ENCODE measurements at regions not wholly inside any gene's neighbourhood (a gene's known extent, or its start where the extent isn't known, plus 50 kb on each side); places are given as distances from the start of the nearest gene placed in this dataset.

DNA sequence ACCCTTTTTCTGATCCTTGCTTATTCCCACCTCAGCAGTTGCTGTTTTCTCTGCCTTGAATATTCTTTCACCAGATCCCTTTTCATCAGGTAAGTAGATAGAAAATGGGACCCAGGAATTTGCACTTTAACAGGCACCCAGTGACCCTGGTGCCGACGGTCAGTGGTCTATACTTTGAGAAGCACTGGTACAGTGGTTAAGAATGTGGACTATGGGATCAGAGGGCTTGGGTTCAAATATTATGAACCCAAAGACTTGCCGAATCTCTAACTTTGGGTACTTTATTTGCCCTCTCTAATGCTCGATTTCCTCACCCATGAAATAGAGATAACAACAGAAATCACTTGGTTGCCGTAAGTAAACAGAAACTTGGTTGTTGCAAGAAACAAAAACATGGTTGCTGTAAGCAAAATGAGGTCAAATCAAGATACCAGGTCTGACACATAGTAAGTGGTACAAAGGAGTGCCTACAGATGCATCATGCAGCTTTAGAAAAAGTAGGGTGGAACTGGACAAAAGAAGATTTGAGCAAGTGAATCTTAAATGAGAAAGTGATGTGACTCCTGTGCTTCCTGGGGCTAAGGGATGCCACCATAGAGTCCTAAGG, 69.5 kb upstream of the GLS start:
- no peak for DNase-seq

DNA sequence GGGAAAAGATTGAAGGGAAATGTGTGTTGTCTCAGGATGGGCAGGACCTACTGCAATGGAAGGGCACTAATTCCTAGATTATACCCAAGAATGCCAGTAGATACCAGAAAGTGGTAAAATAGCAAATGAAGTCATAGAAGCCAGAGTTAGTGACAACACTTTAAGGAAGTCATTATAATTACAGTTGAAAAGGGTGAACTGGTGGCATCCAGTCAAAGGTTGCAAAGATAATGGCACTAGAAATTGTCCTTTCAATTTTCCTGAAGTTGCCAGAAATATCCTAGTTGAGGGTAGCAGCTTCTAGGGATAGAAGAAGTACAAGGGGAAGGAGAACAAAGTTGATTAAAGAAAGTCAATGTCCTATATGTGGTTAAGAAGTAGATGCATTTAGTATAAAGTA, 68.8 kb upstream of the GLS start:
- DNase-seq: no peak

DNA sequence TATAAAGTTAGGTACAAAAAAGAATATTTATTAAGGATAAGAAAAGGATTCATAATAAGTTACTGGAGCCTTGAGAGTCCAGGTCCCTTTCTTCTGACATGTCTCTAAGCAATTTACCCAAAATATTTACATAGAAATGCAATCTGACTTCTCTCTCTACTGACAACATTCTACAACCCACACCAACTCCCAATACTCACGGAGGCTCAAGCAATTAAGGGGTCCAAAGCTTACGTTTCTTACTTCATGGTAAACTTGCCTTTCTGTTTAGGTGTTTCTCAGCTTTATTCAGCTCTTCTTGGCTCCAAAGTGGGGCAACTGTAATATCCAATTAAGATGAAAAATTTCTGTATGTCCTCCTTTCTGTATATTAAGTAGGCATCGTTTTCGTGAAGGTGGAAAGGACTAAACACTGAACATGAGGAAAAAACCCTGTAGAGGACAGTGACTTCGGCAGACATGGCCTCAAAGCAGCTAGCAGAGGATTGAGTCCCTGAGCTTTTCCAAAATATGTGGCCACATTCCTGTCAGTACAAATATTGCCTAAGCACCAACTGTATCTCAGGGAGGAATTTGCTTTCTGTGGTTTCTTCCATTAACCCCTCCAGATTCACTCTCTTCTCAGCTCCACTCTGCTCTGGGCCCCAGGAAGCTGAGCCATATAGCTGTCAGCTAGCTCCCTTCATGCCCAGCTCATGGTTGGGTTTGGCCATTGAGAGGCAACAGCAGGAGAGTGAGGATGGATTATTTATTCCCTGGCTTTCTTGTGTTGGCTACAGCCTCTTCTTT, 67.9 kb upstream of the GLS start:
- no peak for DNase-seq

DNA sequence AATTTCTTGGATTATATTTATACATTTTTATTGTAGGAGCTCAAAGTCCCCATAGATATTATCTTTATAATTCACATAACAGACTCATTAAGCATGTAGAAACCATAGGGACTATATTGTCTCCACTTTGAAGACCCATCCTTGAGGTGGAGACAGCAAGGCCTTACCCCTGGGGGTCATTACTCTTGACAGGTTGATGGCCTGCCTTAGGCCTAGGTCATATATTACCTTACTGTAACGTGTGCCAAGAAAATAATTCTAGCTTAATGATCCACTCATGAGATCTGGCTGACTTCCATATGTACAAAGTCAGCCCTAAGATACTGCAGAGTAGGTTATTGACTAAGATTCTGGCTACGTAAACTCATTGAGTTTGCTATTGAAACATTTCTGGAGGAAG, 65.4 kb upstream of the GLS start:
- no peak for DNase-seq

DNA sequence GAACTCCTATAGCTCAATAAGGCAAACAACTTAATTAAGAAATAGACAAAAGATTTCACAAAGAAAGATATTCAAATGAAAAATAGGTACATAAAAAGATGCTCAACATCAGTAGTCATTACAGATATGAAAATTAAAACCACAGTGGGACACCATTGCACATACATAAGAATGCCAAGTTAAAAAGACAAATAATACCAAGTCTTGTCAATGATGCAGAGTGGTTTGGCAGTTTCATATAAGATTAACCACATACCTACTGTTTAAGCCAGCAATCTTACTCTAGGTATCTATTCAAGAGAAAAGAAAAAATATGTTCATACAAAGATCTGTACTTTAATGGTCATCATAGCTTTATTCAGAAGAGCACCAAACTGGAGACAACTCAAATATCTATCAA, 63.5 kb upstream of the GLS start:
- DNase-seq: no peak

DNA sequence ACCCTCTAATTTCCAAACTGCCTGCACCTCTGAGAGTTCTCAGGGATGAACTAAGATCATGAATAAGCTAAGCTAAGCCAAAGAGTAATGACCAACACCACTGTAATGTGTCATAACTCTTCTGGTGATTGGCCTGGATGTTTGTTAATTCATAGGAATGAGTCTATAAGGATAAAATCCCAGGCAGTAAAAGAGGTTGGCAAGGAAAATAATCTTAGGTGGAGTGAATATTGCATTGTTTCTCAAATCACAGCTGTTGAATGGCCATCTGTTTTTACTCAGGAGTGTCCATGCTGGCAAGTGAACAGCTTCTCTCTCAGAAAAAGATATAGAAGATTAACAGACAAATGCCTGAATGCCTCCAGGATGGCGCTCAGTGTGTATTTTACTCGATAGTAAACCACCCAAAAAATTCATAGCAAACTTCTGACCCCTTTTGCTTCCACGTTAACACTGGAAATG, 60.8 kb upstream of the GLS start:
- no peak for DNase-seq

DNA sequence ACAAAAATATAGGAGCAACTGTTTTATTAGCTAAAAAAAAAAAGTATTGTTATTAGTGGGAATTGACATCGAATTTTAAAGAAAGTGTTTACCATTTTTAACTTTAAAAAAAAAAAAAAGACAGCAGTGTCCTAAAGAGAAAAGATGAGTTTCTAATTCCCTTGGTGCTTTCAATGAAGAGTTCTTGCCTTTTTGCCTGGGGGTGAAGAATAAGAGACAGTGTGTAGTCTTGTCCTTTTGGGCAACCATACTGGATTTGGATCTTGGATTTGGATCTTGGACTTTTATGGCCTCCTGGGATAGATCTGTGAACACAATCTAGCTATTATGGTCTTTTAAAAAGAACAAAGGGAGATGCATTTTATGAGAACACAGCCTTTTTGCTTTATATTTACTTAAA, 60.2 kb upstream of the GLS start:
- no peak for DNase-seq

DNA sequence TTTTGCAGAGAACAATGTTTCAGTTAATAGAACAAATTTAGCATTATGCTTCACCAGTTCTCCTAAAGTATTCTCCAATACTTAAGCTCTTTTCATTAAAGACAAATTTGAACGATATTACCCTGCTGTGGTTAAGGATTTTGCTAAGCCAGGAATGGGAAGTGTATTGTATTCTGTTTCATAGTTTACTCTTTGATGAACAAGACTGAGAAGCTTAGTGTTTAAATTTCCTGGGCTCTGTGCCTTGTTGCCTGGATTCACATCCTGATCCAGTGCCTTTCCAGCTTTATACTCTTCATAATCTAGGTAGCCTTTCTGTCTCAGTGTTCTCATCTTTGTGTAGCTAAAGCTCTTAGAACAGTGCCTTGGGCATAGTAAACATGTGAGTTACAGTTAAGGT, 58.6 kb upstream of the GLS start:
- DNase-seq: no peak

DNA sequence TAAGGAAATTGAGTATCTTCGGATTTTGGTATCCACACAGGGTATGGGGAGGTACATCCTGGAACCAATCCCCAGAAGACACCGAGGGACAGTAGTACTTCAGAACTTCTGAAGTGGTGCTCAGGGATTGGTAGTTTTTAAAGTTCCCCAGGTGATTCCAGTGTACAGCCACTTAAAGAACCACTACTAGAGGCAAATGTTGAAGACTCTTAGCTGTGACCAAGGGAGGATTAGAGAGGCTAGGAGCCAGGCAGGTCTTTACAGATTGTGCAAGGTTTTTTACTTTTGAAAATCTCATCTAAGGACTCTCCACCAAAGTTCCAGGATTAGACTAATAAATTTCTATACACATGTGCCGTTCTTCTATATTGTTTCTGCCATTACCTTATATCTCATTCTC, 52.9 kb upstream of the GLS start:
- DNase-seq: no peak

DNA sequence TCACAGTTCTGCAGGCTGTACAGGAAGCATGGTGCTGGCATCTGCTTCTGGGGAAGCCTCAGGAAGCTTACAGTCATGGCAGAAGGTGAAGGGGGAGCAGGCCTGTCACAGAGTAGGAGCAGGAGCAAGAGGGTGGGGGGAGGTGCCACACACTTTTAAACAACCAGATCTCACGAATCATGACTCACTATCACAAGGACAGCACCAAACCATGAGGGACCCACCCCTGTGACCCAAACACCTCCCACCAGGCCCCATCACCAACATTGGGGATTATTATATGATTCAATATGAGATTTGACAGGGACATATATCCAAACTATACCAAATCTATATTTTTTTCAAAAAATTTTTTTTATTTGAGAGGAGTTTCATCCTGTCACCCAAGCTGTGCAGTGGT, 51.0 kb upstream of the GLS start:
- no peak for DNase-seq
